A549 (cell line): ENCODE measurements at regions not wholly inside any gene's neighbourhood (a gene's known extent, or its start where the extent isn't known, plus 50 kb on each side); places are given as distances from the start of the nearest gene placed in this dataset.

Experiments
- HOXB5 ChIP-seq: fragments of 250-450 bp; sonication (Bioruptor Pico); IDR thresholded peaks from 2 replicates; pipeline ENCODE4 v1.5.0; 2020; ENCODE audit warnings: mild to moderate bottlenecking, moderate library complexity
- MAFK ChIP-seq: fragments of 450-650 bp; IDR thresholded peaks from 2 replicates; pipeline ENCODE4 v1.6.1; 2014; ENCODE audit not compliant: partially characterized antibody
- POLR2A ChIP-seq: IDR thresholded peaks from 2 replicates; pipeline ENCODE4 v1.6.1; 2012; ENCODE audit warnings: mild to moderate bottlenecking, low read length

- no peak for TF ChIP-seq MAFK
- no peak for TF ChIP-seq HOXB5 (CRISPR knock-in tag)
- no peak for TF ChIP-seq POLR2A
Observed at GRCh38 chr5:103355579-103355978, 97.0 kb downstream of the MACIR start.
